IMR-90 (cell line): ENCODE measurements at regions not wholly inside any gene's neighbourhood (a gene's known extent, or its start where the extent isn't known, plus 50 kb on each side); places are given as distances from the start of the nearest gene placed in this dataset.

Experiments
- ATAC-seq: fragments of 200-7000 bp; cut with Tn5 transposase; 2 replicates; pipeline ENCODE4 v1.9.1; 2020; ENCODE audit warnings: low read depth, mild to moderate bottlenecking, moderate library complexity
- BruUV-seq: library from RNA; stranded (reverse); fragments of 400-500 nt; replicated peaks from 2 replicates; lab custom pipeline; 2021; lab: Mats Ljungman, UMichigan
- CTCF ChIA-PET: fragments of 300-600 bp; formaldehyde crosslinking; extraction: SDS; loops from one replicate; lab custom pipeline; 2021; ENCODE audit warnings: antibody characterized with exemption; lab: Yijun Ruan, JAX
- POLR2A ChIA-PET: fragments of 300-600 bp; sonication (Branson Sonifier 250); formaldehyde crosslinking; loops from one replicate; lab custom pipeline; 2022; ENCODE audit warnings: antibody characterized with exemption; ENCODE audit not compliant: unreplicated experiment; lab: Charles Lee
- DNase-seq: peaks from one replicate; pipeline ENCODE4 v3.0.0; 2013
- H2AFZ ChIP-seq: replicated peaks from 2 replicates; pipeline ENCODE3; 2013; ENCODE audit warnings: low read length, mild to moderate bottlenecking; ENCODE audit not compliant: poor library complexity
- H2AK5ac ChIP-seq: 2 replicates; pipeline ENCODE4 v1.6.1; 2013; ENCODE audit warnings: low read depth, low read length, inconsistent platforms
- H2AK9ac ChIP-seq: replicated peaks from 2 replicates; pipeline ENCODE3; 2013; ENCODE audit warnings: mild to moderate bottlenecking, low read depth, low read length, moderate library complexity; ENCODE audit not compliant: poor library complexity
- H2BK120ac ChIP-seq: 2 replicates; pipeline ENCODE4 v1.6.1; 2013; ENCODE audit warnings: low read depth, low read length, inconsistent platforms
- H2BK15ac ChIP-seq: 3 replicates; pipeline ENCODE4 v1.6.1; 2013; ENCODE audit warnings: low read depth, low read length, inconsistent platforms
- H2BK20ac ChIP-seq: 2 replicates; pipeline ENCODE4 v1.6.1; 2013; ENCODE audit warnings: low read depth, mild to moderate bottlenecking, inconsistent platforms, low read length, moderate library complexity
- H2BK5ac ChIP-seq: 2 replicates; pipeline ENCODE4 v1.6.1; 2013; ENCODE audit warnings: mild to moderate bottlenecking, low read depth, low read length, inconsistent platforms; ENCODE audit not compliant: poor library complexity, severe bottlenecking
- H3K14ac ChIP-seq: replicated peaks from 2 replicates; pipeline ENCODE4 v1.6.1; 2013; ENCODE audit warnings: low read depth, low read length, inconsistent platforms
- H3K18ac ChIP-seq: 2 replicates; pipeline ENCODE4 v1.6.1; 2013; ENCODE audit warnings: low read depth, low read length, control low read depth
- H3K23ac ChIP-seq: 2 replicates; pipeline ENCODE4 v1.6.1; 2013; ENCODE audit warnings: low read depth, low read length, inconsistent platforms
- H3K27ac ChIP-seq: 2 replicates; pipeline ENCODE4 v1.5.1; 2013; ENCODE audit warnings: mild to moderate bottlenecking, control low read depth, low read length; ENCODE audit not compliant: insufficient read depth
- H3K27me3 ChIP-seq: 2 replicates; pipeline ENCODE4 v1.6.1; 2013; ENCODE audit warnings: low read length; ENCODE audit not compliant: control insufficient read depth, insufficient read depth
- H3K36me3 ChIP-seq: 2 replicates; pipeline ENCODE4 v1.6.1; 2013; ENCODE audit warnings: low read length, mixed read lengths; ENCODE audit not compliant: control insufficient read depth, insufficient read depth
- H3K4ac ChIP-seq: 2 replicates; pipeline ENCODE4 v1.6.1; 2013; ENCODE audit warnings: low read depth, low read length, inconsistent platforms
- H3K4me1 ChIP-seq: 2 replicates; pipeline ENCODE4 v1.6.1; 2013; ENCODE audit warnings: low read length, mixed read lengths; ENCODE audit not compliant: control insufficient read depth, insufficient read depth
- H3K4me2 ChIP-seq: 2 replicates; pipeline ENCODE4 v1.6.1; 2013; ENCODE audit warnings: low read depth, mild to moderate bottlenecking, control low read depth, low read length, moderate library complexity
- H3K4me3 ChIP-seq: 2 replicates; pipeline ENCODE4 v1.5.1; 2013; ENCODE audit warnings: low read depth, mild to moderate bottlenecking, control low read depth, low read length, moderate library complexity; ENCODE audit not compliant: insufficient read depth
- H3K56ac ChIP-seq: 2 replicates; pipeline ENCODE4 v1.6.1; 2013; ENCODE audit warnings: low read length, inconsistent platforms; ENCODE audit not compliant: insufficient read depth; ENCODE audit errors: extremely low read depth
- H3K79me1 ChIP-seq, 2 experiments: 2 replicates each; pipeline ENCODE4 v1.6.1; 2013; ENCODE audit warnings: low read length in 2 of 2, inconsistent platforms in 1 of 2, low read depth in 1 of 2
- H3K9ac ChIP-seq: 2 replicates; pipeline ENCODE4 v1.6.1; 2013; ENCODE audit warnings: low read depth, low read length, control low read depth
- H3K9me1 ChIP-seq: 2 replicates; pipeline ENCODE4 v1.6.1; 2013; ENCODE audit warnings: low read length, inconsistent platforms; ENCODE audit not compliant: insufficient read depth
- H3K9me3 ChIP-seq: 2 replicates; pipeline ENCODE4 v1.6.1; 2013; ENCODE audit warnings: low read length; ENCODE audit not compliant: control insufficient read depth, insufficient read depth
- H4K20me1 ChIP-seq: 2 replicates; pipeline ENCODE4 v1.6.1; 2013; ENCODE audit warnings: low read length, inconsistent platforms; ENCODE audit not compliant: insufficient read depth
- H4K5ac ChIP-seq: 2 replicates; pipeline ENCODE4 v1.6.1; 2013; ENCODE audit warnings: mild to moderate bottlenecking, low read depth, low read length, control low read depth
- H4K8ac ChIP-seq, 2 experiments: 2 replicates each; pipeline ENCODE4 v1.6.1; 2013; ENCODE audit warnings: low read depth in 2 of 2, low read length in 2 of 2, control low read depth in 1 of 2, inconsistent platforms in 1 of 2
- H4K91ac ChIP-seq: 2 replicates; pipeline ENCODE4 v1.6.1; 2013; ENCODE audit warnings: low read depth, low read length, inconsistent platforms; ENCODE audit not compliant: insufficient read depth
- BHLHE40 ChIP-seq: fragments of 150-350 bp; IDR thresholded peaks from 2 replicates; pipeline ENCODE4 v1.6.1; 2016; ENCODE audit warnings: mild to moderate bottlenecking, low read depth, low read length
- CEBPB ChIP-seq: IDR thresholded peaks from 2 replicates; pipeline ENCODE4 v1.6.1; 2012; ENCODE audit warnings: low read depth, low read length, improper control_type of control experiment
- CHD1 ChIP-seq: IDR thresholded peaks from 2 replicates; pipeline ENCODE4 v1.6.1; 2012; ENCODE audit warnings: low read depth, low read length, improper control_type of control experiment
- CTCF ChIP-seq: conservative IDR thresholded peaks from 2 replicates; pipeline ENCODE4 v1.5.1; 2012; ENCODE audit warnings: mild to moderate bottlenecking, low read depth, low read length, improper control_type of control experiment
- ELK1 ChIP-seq: fragments of 150-350 bp; IDR thresholded peaks from 2 replicates; pipeline ENCODE4 v1.6.1; 2016; ENCODE audit warnings: low read depth, mild to moderate bottlenecking, low read length, moderate library complexity, borderline replicate concordance
- FOS ChIP-seq: fragments of 150-350 bp; IDR thresholded peaks from 2 replicates; pipeline ENCODE4 v1.6.1; 2016; ENCODE audit warnings: low read depth, low read length
- MAFK ChIP-seq: IDR thresholded peaks from 2 replicates; pipeline ENCODE4 v1.6.1; 2012; ENCODE audit warnings: low read depth, low read length, improper control_type of control experiment
- MAZ ChIP-seq: IDR thresholded peaks from 2 replicates; pipeline ENCODE4 v1.6.1; 2012; ENCODE audit warnings: low read depth, mild to moderate bottlenecking, low read length, improper control_type of control experiment, moderate library complexity, borderline replicate concordance
- MXI1 ChIP-seq: IDR thresholded peaks from 2 replicates; pipeline ENCODE4 v1.6.1; 2012; ENCODE audit warnings: low read depth, mild to moderate bottlenecking, low read length, moderate library complexity, borderline replicate concordance
- NFE2L2 ChIP-seq: fragments of 150-350 bp; IDR thresholded peaks from 2 replicates; pipeline ENCODE4 v1.6.1; 2016; ENCODE audit warnings: low read depth, mild to moderate bottlenecking, low read length
- POLR2A ChIP-seq: IDR thresholded peaks from 2 replicates; pipeline ENCODE4 v1.6.1; 2012; ENCODE audit warnings: mild to moderate bottlenecking, low read depth, low read length
- RAD21 ChIP-seq: IDR thresholded peaks from 2 replicates; pipeline ENCODE4 v1.6.1; 2012; ENCODE audit warnings: low read length, improper control_type of control experiment
- RCOR1 ChIP-seq: IDR thresholded peaks from 2 replicates; pipeline ENCODE4 v1.6.1; 2012; ENCODE audit warnings: mild to moderate bottlenecking, low read length, improper control_type of control experiment; ENCODE audit not compliant: insufficient replicate concordance
- RFX5 ChIP-seq: IDR thresholded peaks from 2 replicates; pipeline ENCODE4 v1.8.0; 2012; ENCODE audit warnings: low read depth, mild to moderate bottlenecking, low read length, moderate library complexity
- SMC3 ChIP-seq: fragments of 150-350 bp; IDR thresholded peaks from 2 replicates; pipeline ENCODE4 v1.6.1; 2016; ENCODE audit warnings: low read depth, mild to moderate bottlenecking, antibody characterized with exemption, low read length, moderate library complexity
- USF2 ChIP-seq: fragments of 150-350 bp; IDR thresholded peaks from 2 replicates; pipeline ENCODE4 v1.6.1; 2017; ENCODE audit warnings: mild to moderate bottlenecking, antibody characterized with exemption, low read length, low read depth
- WGBS, 2 experiments: methylation state at CpG; one replicate each; pipeline versions ENCODE4 v1.1.5 to v1.1.7; 2013; ENCODE audit warnings: missing lambda C conversion rate in 2 of 2; ENCODE audit not compliant: insufficient read length in 1 of 2; ENCODE audit errors: extremely low coverage in 2 of 2; 5-methylcytosine and 5-hydroxymethylcytosine counted together
- dilution Hi-C: fragments of 300-500 bp; cut with HindIII; formaldehyde crosslinking; loops from one replicate; pipeline ENCODE4 v1.14.3; 2018; ENCODE audit warnings: low sequenced_read_pairs; ENCODE audit not compliant: unreplicated experiment
- in situ Hi-C: fragments of 300-500 bp; cut with MboI; formaldehyde crosslinking; loops from 3 replicates; pipeline ENCODE4 v1.14.3; 2019; ENCODE audit warnings: low sequenced_read_pairs, inconsistent platforms, mixed read lengths
- intact Hi-C: fragments of 100-400 bp; cut with micrococcal nuclease; formaldehyde crosslinking; loops from 2 replicates; pipeline ENCODE4 v1.10.0; 2022

GRCh38 chr2:41482659-41483058, 565.2 kb upstream of the PKDCC start:
- intact Hi-C loops (loop anchor here (5.0 kb wide), 1 partner anchor 325 kb away; no protein-coding TSS in a partner anchor), dilution Hi-C loops (no loop called here), in situ Hi-C loops (no loop called here)
- TF ChIP-seq MXI1 (no peak), ELK1 (no peak), NFE2L2 (no peak), CTCF (no peak), CEBPB (no peak), RFX5 (no peak), CHD1 (no peak), FOS (no peak), MAZ (no peak), BHLHE40 (no peak), RAD21 (no peak), MAFK (no peak), RCOR1 (no peak), POLR2A (no peak), USF2 (no peak), SMC3 (no peak)
- H4K8ac ChIP-seq = no peak overlapping the region
- H3K56ac ChIP-seq = no peak overlapping the region
- POLR2A ChIA-PET = no interaction called here
- H3K4me2 ChIP-seq = no peak overlapping the region
- H3K4me3 ChIP-seq = no peak overlapping the region
- no peaks in the 10 kb centered on the region for H3K9me3 ChIP-seq
- no peak overlapping the region for H3K23ac ChIP-seq
- no peak overlapping the region for H2BK15ac ChIP-seq
- H3K4ac ChIP-seq = no peak overlapping the region
- no peaks in the 10 kb centered on the region for H3K27me3 ChIP-seq
- H2BK120ac ChIP-seq = no peak overlapping the region
- no peak overlapping the region for H3K18ac ChIP-seq
- no peak overlapping the region for H2AK9ac ChIP-seq
- H3K27ac ChIP-seq = no peak overlapping the region
- no peak for DNase-seq
- no peak overlapping the region for H2BK20ac ChIP-seq
- no TSS peak for BruUV-seq
- H4K5ac ChIP-seq = no peak overlapping the region
- no peak overlapping the region for H2AK5ac ChIP-seq
- H3K79me1 ChIP-seq = no peaks in the 10 kb centered on the region
- no peak overlapping the region for H2AFZ ChIP-seq
- H3K4me1 ChIP-seq = no peaks in the 10 kb centered on the region
- H2BK5ac ChIP-seq = no peak overlapping the region
- H3K9me1 ChIP-seq = no peaks in the 10 kb centered on the region
- ATAC-seq = no peak
- H3K14ac ChIP-seq = no peak overlapping the region
- CTCF ChIA-PET = no interaction called here
- no peaks in the 10 kb centered on the region for H3K36me3 ChIP-seq
- no CpG with 5 or more reads among the region's 4 CpGs for WGBS, 2 experiments
- H4K91ac ChIP-seq = no peak overlapping the region
- no peaks in the 10 kb centered on the region for H4K20me1 ChIP-seq
- H3K9ac ChIP-seq = no peak overlapping the region
